ENCODE measurements at regions not wholly inside any gene's neighbourhood (a gene's known extent, or its start where the extent isn't known, plus 50 kb on each side); places are given as distances from the start of the nearest gene placed in this dataset.

- DNase-seq (ENCODE audit: low read depth), result no peak
These were observed 587.8 kb upstream of the MKI67 start for GRCh38 chr10:128713874-128714570.

DNA sequence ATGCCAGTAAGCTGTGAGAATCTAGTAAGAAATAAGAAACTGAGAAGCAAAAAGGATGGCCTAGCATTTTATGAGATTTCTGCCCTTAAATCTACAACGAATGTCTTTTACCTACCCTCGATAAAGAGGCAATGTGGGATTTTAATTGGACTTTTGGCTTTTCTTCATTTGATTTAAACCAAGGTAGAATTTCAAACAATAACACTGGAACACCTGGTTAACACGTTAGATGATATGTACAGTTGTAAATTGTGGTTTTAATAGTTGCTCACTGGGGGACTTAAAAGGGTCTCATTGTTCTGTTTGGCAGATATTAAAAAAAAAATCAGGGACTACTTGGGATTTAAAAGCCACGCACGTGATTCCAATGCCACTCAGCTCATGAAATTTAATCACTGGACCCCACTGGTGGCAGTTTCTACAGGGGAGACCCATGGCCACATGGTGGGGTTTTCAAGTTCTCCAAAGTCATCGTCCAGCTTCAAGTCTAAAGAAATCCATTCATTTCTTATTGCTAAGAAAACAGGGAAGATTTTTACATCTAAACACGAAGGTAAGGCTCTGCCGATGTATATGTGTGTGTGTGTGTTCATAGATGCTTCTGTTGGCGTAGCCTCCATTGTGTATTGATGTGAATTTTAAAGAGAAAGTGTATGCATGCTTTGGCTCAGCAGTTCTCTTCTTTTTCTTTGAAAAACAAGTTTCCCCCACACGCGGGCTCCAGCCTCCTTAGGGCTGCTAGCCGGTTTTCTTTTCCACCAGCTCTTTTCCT, 588.6 kb upstream of the MKI67 start:
- no peak for DNase-seq (ENCODE audit: low read depth)

- no peak for DNase-seq (ENCODE audit: low read depth)
These were observed 590.0 kb upstream of the MKI67 start for GRCh38 chr10:128716181-128716580.

DNA sequence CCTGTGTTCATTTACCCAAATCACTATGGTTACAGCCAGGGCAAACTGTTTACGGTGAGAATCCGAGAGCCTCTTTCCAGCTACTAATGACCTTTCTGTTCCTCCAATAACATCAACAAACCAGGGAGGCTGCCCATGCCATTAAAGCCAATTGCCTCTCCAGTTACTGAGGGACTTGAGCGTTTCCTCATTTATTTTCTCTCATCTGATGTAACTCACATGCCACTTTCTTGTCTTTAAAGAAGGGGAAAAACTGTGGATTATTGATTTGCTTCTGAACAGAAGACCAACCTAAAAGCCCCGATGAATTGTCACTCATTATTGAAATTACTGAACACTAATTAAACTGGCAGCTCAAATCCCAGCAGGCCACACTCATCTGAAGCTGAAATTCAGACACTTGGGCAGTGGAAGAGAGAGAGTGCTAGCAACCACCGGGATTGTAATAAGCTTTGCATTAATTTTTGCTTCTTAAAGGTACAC, 595.8 kb upstream of the MKI67 start:
- DNase-seq (ENCODE audit: low read depth), result no peak

DNA sequence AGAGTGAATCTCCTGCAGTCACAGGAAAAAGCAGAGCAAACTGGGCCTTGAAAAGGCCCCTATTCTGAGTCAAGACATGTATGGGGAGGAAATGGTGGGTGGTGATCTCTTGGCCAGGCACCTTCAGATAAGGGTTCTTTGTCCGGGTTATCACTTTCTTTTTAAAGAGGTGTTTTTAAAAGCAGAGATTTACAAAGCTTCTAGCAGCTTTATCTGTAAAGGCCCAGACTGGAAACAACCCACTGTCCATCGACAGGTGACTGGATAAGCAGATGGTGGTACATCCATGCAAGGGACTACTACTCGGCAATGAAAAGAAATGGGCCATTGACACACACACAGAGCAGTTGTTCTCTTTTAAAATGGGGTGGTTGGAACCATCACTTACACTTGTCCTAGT, 596.7 kb upstream of the MKI67 start:
- no peak for DNase-seq (ENCODE audit: low read depth)

- DNase-seq (ENCODE audit: low read depth), result no peak
These were observed 597.5 kb upstream of the MKI67 start for GRCh38 chr10:128723631-128724205.

DNA sequence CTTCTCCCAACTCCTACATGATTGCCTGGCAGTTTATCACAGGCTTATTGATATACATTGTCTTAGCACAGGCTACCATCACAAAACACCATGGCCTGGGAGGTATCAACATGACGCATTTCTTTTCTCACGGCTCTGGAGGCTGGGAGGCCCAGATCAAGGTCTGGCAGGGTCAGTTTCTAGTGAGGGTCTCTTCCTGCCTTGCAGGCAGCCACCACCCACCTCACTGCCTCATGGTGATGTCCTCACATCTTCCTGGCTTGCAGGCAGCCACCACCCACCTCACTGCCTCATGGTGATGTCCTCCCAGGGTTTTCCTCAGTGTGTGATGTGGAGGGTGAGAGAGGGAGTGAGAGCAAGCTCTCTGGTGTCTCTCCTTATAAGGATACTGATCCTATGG, 599.3 kb upstream of the MKI67 start:
- no peak for DNase-seq (ENCODE audit: low read depth)

GRCh38 chr10:128727114-128727513, 600.9 kb upstream of the MKI67 start:
- DNase-seq (ENCODE audit: low read depth), result no peak

DNA sequence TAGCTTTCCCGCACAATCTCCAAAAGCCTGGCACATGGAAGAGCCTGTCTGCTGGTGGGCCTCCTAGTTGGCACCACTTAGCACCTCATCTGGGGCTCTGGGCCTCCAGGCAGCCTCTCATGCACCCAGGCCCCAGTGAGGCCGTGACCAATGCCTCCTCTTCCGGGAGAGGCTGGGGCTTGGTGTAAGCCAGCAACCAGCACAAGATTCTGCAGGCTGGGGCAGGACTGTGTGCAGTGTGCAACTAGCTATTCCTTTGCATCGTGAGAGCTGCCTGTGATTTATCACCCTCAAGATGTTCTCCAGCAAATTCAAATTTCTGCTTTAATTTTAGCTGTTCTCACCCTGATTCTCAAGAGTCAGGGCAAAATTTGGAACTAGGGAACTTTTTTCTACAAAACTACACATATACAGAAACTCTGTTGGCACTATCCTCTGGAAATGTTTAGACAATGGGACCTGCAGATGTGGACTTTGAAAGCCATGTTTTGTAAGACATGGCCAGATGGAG, 603.7 kb upstream of the MKI67 start:
- no peak for DNase-seq (ENCODE audit: low read depth)

GRCh38 chr10:128730922-128731321, 604.7 kb upstream of the MKI67 start:
- DNase-seq (ENCODE audit: low read depth), result no peak

DNA sequence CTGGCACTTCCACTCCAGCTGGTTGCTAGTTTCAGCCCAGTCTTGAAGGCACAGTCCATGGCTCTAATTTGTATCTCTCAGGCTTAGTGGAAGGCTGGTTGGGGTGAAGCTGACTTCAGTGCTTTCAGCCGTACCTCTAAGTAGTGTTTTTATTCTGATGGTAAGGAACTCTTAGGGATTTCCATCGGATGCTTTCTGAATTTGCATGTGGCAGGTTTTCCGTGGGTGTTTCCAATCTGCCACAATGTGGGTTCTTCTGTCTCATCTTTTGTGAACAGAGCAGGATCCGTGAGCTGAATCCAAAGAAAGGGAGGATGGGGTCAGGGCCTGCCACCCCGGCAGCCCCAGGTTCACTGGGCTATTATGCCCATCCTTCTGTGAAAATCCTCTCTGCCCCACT, 607.9 kb upstream of the MKI67 start:
- no peak for DNase-seq (ENCODE audit: low read depth)

DNA sequence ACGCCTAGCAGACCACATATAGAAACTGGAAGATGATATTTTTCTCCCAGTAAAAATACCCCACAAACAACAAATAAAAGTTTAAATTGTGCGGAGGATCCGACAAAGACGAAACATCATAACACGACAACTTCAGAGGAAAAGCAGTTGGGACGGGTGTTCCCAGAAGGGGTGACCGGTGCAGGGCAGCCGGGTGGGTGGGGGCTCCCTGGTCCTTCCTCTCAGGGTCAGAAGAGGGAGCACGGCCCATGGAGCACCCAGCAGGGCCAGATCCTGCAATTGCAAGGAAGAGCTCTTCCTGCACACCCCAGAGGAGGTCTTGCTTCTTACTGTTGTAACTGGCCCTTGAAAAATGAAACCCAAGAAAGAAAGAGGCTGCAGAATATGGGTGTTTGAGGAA, 608.5 kb upstream of the MKI67 start:
- no peak for DNase-seq (ENCODE audit: low read depth)

GRCh38 chr10:128735996-128736395, 609.8 kb upstream of the MKI67 start:
- DNase-seq (ENCODE audit: low read depth), result no peak

DNA sequence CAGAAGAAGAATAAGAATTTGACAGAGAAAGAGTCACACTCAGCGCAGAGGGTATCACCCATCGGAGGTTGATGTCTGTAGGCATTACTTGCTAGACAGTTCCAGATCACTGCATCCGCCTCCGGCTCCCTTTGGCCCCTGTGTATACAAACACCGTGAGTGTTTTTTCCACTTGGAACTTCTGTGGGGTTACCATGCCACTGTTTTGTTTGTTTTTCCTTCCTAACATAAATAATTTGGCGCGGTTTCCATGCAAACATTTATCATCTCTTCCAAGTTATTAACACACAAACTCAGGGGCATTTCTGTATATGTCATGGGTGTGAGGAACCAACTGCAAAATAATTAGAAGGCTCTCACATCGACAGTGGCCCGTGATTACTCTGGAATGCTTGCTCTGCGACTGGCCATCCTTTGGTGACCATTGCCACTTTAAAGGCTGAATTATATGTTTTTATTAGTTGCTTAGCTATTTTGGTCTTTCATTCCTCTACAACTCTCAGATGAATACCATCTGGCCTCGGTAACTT, 612.2 kb upstream of the MKI67 start:
- DNase-seq (ENCODE audit: low read depth), result no peak

GRCh38 chr10:128739930-128740329, 613.7 kb upstream of the MKI67 start:
- no peak for DNase-seq (ENCODE audit: low read depth)

DNA sequence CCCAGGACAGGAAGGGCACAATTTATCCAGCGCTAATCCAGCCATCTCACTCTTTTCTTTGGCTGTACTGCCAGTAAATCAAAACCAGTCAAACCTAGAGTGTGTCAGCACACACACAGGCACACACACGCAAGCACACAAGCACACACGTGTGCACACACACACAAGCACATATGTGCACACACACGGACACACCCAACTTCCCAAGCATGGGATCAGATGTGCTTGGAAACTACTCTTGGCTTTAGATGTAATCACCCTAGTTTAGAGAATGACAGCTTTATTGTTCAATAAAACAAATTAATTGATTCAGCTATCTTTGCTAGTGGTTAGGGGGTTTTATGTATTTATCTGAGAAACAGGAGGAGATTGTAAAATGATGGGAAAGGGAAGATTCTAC, 615.0 kb upstream of the MKI67 start:
- DNase-seq (ENCODE audit: low read depth), result no peak

DNA sequence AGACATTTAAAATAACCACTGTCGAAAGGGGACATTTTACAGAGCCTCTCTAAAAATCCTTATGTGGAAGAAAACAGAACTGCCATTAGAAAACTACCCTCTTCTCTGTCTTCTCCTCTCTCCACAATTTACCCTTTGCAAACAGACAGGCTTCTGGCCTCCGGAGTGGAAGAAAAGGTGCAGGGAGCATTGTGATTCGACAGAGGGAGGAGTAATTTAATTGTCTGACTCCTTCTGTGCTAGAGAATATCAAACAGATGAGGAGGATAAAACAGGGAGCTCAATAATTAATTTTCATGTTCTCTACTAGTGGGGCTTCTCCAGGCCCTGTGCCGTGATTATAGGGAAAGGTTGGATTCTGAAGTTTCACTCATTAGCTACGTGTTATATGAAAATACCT, 615.5 kb upstream of the MKI67 start:
- DNase-seq (ENCODE audit: low read depth), result no peak

DNA sequence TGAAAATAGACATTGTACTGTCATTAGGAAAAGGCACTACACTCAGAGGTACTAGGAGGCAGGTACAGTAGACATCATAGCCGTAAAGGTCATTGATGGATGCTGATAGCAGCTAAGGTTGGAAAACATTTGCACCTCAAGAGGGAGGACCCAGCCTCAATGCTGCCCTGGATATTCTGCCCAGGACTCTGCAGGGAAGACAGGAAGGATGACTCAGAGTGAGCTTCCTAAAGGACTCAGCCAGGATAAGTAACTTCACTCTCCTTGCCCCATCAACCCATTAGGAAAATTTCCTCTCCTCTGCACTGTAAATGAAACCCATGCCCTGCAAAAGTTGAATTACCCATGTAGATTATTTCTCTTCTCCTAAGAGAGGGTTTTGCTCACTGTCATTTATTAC, 617.9 kb upstream of the MKI67 start:
- no peak for DNase-seq (ENCODE audit: low read depth)

DNA sequence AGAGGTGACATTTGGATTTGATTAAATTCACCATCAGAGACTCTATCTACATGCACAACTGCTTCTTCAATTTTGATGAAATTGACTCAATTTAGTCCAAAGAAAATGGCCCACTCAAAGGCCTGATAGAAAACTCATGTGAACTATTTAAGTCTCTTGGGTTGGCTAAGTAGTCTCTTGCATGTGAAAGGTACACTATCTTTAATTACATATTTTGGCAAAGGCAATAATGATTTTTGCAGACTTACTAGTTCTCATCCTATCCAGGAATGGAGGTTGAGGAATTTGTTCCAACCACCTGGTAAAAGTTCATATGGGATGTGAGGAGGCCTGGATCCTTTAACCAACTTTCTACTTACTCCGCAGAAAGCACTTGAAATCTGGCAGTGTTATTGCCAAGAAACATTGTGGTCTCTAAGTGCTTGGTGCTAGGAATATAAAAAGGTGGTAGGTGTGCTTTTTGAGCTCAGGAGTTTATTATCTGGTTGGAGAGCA, 618.6 kb upstream of the MKI67 start:
- DNase-seq (ENCODE audit: low read depth), result no peak

DNA sequence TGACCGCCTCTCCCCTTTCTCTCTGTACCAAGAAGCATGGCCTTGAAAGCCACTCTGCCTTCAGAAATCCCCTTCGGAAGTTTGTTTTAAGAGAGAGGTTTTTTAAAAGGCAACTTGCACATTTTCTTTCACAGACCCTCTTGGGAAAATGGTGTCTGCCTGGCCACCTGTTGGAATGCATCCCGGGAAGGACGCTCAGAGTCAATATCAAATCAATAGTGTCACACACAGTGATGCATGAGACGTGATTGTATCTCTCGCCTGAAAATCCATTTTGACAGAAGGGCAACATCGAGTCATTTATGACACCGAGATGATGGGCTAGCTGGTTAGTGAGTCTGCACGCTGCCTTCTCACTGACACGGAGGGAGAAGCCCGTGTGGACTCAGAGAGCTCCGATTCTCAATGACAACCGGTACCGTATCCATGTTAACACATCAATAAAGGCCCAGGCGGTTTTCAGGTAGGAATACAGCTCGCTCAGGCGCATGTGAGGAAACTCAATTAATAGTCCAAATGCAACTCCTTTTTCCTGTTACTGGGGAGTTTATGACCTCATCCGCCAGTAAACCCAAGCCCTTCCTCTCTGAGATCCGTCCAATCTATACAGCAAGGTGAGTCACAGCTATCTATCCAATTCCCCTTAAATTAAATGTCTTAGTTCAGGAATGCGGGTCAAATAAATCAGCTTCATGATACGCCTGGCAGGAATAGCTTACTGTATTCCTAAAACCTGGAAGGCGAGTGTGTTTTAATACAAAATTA, 621.5 kb upstream of the MKI67 start:
- DNase-seq (ENCODE audit: low read depth), result no peak

DNA sequence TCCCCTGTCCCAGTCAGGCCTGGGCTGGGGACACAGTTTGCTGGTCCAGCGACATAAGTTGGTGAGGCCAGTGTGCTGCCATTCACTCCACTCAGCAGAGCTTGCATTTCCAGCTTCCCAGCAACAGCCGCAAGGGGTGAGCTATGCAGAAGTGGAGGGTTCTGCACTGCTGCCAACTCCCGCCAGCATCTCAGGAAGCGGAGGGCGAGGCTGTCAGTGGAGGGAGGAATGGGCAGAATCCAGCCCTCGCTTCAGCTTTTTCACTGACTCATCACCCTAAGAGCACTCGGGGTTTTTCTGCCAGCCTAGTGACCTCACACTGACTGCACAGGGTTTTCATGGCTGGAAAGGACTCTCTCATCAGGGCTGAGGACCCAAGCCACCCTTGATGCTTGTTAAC, 625.1 kb upstream of the MKI67 start:
- DNase-seq (ENCODE audit: low read depth), result no peak

DNA sequence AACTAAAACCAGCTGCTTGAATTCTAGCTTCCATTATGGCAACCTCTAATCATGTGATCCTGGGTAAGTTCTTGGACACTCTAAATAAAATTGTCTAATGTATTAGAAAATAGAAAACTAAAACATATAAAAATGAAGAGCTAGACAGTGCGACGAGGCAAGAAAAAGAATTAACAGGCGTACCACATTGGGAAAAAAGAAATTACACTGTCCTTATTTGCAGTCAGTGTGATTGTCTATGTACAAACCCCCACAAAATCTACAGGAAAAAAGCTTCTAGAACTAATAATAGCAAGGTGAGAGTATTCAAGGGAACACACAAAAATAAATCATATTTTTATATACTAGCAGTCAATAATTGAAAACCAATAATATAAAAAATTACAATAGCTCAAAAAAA, 625.6 kb upstream of the MKI67 start:
- DNase-seq (ENCODE audit: low read depth), result no peak
